OCI-LY1 (cell line): ENCODE measurements at regions not wholly inside any gene's neighbourhood (a gene's known extent, or its start where the extent isn't known, plus 50 kb on each side); places are given as distances from the start of the nearest gene placed in this dataset.

Experiments used
- EZH2 ChIP-seq: fragments of 200-600 bp; sonication (generic), shearing (Covaris generic); IDR thresholded peaks from 2 replicates; pipeline ENCODE4 v1.8.0; 2017; ENCODE audit warnings: borderline replicate concordance, mixed run types, mild to moderate bottlenecking, antibody characterized with exemption, low read length, moderate library complexity, mixed read lengths
- TF ChIP-seq, protein P1 (sequence below): fragments of 200-600 bp; sonication (generic), shearing (Covaris generic); IDR thresholded peaks from 2 replicates; pipeline ENCODE4 v1.5.1; 2017; ENCODE audit warnings: mild to moderate bottlenecking, antibody characterized with exemption, low read length, moderate library complexity, mixed read lengths

DNA sequence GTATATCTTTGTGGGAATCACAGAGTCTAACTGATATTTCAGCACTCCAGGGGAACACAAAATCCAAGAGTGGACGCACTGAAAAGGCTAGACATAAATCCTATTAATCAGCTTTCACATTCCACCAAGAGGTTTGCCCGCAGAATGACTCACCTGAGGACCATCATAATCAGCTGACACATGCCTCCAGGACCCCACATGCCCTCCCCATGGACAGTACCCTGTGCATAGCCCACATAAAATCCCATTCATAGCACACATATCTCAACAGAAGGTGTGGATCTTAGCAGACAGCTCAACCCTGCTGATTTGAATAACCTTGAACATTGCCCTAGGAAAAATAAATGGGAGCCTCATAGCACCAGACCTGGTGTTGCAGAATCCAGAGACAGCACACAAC, 246.8 kb upstream of the TENT5A start:
- TF ChIP-seq, protein P1, sequence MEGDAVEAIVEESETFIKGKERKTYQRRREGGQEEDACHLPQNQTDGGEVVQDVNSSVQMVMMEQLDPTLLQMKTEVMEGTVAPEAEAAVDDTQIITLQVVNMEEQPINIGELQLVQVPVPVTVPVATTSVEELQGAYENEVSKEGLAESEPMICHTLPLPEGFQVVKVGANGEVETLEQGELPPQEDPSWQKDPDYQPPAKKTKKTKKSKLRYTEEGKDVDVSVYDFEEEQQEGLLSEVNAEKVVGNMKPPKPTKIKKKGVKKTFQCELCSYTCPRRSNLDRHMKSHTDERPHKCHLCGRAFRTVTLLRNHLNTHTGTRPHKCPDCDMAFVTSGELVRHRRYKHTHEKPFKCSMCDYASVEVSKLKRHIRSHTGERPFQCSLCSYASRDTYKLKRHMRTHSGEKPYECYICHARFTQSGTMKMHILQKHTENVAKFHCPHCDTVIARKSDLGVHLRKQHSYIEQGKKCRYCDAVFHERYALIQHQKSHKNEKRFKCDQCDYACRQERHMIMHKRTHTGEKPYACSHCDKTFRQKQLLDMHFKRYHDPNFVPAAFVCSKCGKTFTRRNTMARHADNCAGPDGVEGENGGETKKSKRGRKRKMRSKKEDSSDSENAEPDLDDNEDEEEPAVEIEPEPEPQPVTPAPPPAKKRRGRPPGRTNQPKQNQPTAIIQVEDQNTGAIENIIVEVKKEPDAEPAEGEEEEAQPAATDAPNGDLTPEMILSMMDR, result no peak
- no peak for TF ChIP-seq EZH2
